ENCODE measurements at regions not wholly inside any gene's neighbourhood (a gene's known extent, or its start where the extent isn't known, plus 50 kb on each side); places are given as distances from the start of the nearest gene placed in this dataset.

DNA sequence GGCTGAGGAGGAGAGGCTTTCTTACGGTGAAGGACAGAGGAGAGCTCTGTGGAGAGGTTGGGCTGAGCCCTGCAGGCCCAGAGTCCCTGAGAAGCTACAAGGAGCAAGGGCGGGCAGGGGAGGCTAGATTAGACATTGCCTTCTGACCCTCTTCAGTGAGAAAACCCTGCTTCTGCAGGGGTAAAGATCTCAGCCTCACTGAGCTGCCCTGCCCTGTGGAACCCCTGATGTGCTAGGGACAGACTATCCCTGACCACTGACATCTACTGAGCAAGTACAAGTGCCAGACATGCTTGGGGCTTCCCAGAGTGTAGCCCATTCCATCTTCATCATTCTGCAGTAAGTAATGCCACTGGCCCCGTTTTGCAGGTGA is 111.5 kb downstream of the CYP26B1 start:
- Mint-ChIP-seq H3K4me1 (ENCODE audit: low read depth) (peaks cover 4% of the 10 kb centered on the region), H3K9me3 (ENCODE audit: low read depth) (no peaks in the 10 kb centered on the region), H3K36me3 (ENCODE audit: low read depth) (no peaks in the 10 kb centered on the region), H3K27ac (ENCODE audit: unreplicated experiment) (no peak overlapping the region), H3K4me3 (ENCODE audit: unreplicated experiment) (no peak overlapping the region), H3K27me3 (ENCODE audit: low read depth) (peaks cover 16% of the 10 kb centered on the region)
- no peak for DNase-seq (ENCODE audit: low spot score)
- TF ChIP-seq CTCF (IDR thresholded peaks at IDR 0.05), result no peak

DNA sequence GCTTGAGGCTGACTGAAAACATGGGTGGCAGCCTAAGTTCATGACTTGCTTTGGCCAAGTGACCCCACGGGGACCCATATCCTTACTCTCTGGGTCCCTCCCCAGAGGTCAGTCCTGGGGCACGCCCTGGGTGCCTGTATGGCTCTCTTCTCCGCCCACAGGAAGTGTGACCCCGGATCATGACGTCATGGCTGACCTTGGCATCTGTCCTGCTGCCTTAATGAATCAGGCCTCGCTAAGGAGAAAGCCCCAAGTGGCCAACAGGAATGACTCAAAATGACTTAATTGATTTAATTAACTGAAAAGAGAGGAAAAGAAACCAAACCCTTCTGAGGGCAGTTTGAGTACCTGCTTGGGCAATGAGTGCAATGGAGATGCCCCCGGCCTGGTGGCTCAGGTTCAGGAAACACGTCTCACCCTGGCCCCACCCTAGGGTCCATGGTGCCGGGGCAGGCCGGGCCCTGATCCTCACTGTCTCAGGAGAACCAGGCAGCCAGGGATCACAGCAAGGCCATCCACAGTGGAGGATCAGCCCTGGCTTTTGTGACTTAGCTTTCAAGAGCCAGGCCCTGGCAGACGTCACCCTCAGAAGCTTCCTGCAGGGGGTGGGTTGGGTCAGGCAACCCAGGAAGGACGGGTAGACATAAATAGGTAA is 112.0 kb downstream of the CYP26B1 start:
- Mint-ChIP-seq H3K4me1 (ENCODE audit: low read depth) (peaks cover 4% of the 10 kb centered on the region), H3K36me3 (ENCODE audit: low read depth) (no peaks in the 10 kb centered on the region), H3K27ac (ENCODE audit: unreplicated experiment) (no peak overlapping the region), H3K4me3 (ENCODE audit: unreplicated experiment) (no peak overlapping the region), H3K9me3 (ENCODE audit: low read depth) (no peaks in the 10 kb centered on the region), H3K27me3 (ENCODE audit: low read depth) (peaks cover 15% of the 10 kb centered on the region)
- peak; percentile 54 for DNase-seq (ENCODE audit: low spot score)
- TF ChIP-seq CTCF (IDR thresholded peaks at IDR 0.05), result no peak

GRCh38 chr2:72034353-72035095 is 113.1 kb downstream of the CYP26B1 start:
- Mint-ChIP-seq H3K27ac (ENCODE audit: unreplicated experiment) (no peak overlapping the region), H3K9me3 (ENCODE audit: low read depth) (no peaks in the 10 kb centered on the region), H3K27me3 (ENCODE audit: low read depth) (peaks cover 19% of the 10 kb centered on the region), H3K4me1 (ENCODE audit: low read depth) (peaks cover 4% of the 10 kb centered on the region), H3K36me3 (ENCODE audit: low read depth) (no peaks in the 10 kb centered on the region), H3K4me3 (ENCODE audit: unreplicated experiment) (no peak overlapping the region)
- DNase-seq (ENCODE audit: low spot score), result peak; percentile 74
- TF ChIP-seq CTCF (IDR thresholded peaks at IDR 0.05), result no peak

DNA sequence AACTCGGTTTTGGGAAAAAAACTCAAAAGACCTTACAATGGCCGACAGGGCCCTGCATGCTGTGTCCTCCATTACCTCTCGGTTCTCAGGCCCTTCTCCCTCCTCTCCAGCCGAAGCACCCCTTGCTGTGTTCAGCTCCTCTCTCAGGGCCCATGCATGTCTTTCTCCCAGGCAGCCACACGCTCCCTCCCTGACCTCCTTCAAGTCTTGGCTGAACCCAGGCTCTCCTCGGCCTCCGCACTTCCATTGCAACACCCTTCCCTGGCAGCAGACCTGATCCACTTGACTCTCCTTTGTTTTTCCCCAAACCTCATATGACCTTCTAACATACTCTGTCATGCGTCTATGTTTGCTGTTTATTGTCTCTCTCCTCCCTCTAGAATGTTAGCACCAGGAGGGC is 114.0 kb downstream of the CYP26B1 start:
- peaks cover 4% of the 10 kb centered on the region for H3K4me1 Mint-ChIP-seq (ENCODE audit: low read depth)
- no peak overlapping the region for H3K4me3 Mint-ChIP-seq (ENCODE audit: unreplicated experiment)
- no peaks in the 10 kb centered on the region for H3K9me3 Mint-ChIP-seq (ENCODE audit: low read depth)
- DNase-seq (ENCODE audit: low spot score), result peak; percentile 56
- no peak for TF ChIP-seq CTCF (IDR thresholded peaks at IDR 0.05)
- H3K36me3 Mint-ChIP-seq (ENCODE audit: low read depth), result no peaks in the 10 kb centered on the region
- H3K27ac Mint-ChIP-seq (ENCODE audit: unreplicated experiment), result no peak overlapping the region
- H3K27me3 Mint-ChIP-seq (ENCODE audit: low read depth), result peaks cover 21% of the 10 kb centered on the region

DNA sequence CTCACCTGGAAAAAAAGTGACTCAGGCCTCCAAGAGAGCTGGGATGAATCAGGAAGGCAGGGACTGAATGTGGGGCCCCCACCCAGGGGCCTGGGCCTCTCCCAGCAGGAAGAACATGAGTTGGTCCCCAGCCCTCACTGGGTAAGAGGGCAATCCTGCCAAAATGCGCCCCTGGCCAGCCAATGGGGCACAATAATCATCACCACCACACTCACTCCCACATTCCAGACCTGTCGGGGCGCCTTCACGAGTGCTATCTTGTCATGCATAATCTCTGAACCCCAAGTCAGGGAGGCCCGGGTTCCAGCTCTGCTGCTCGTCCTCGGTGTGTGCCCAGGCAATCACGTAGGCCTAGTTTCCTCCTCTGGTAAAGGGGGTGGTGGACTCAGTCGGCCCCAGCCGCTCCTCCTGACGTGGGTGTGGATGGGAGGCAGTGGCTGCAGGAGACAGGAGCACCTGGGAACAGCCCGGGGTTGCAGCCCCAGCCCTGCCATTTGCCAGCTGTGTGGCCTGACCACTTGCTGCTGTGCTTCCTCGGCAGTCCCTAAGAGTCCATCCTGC is 115.1 kb downstream of the CYP26B1 start:
- no peak for TF ChIP-seq CTCF (IDR thresholded peaks at IDR 0.05)
- Mint-ChIP-seq H3K36me3 (ENCODE audit: low read depth) (no peaks in the 10 kb centered on the region), H3K27ac (ENCODE audit: unreplicated experiment) (no peak overlapping the region), H3K27me3 (ENCODE audit: low read depth) (peaks cover 19% of the 10 kb centered on the region), H3K9me3 (ENCODE audit: low read depth) (no peaks in the 10 kb centered on the region), H3K4me3 (ENCODE audit: unreplicated experiment) (no peak overlapping the region), H3K4me1 (ENCODE audit: low read depth) (peaks cover 4% of the 10 kb centered on the region)
- DNase-seq (ENCODE audit: low spot score), result peak; percentile 82
